Erythroblast (primary cell): ENCODE measurements at regions not wholly inside any gene's neighbourhood (a gene's known extent, or its start where the extent isn't known, plus 50 kb on each side); places are given as distances from the start of the nearest gene placed in this dataset.

Experiments used
- GATA1 ChIP-seq: IDR thresholded peaks from 2 replicates; pipeline ENCODE4 v1.6.1; 2011; ENCODE audit warnings: low read depth, mild to moderate bottlenecking, control low read depth, low read length, moderate library complexity
- POLR2A ChIP-seq: IDR thresholded peaks from 2 replicates; pipeline ENCODE4 v1.6.1; 2011; ENCODE audit warnings: mild to moderate bottlenecking, low read length

GRCh38 chr16:6308176-6308575 lies 1024.5 kb upstream of the RBFOX1 start:
- TF ChIP-seq GATA1 (no peak), POLR2A (no peak)
